Activated naive CD4-positive, alpha-beta T cell treated with anti-CD3 and anti-CD28 coated beads, Interleukin-2, amount 50 U/mL, for 72 hours (primary cell): ENCODE measurements at regions not wholly inside any gene's neighbourhood (a gene's known extent, or its start where the extent isn't known, plus 50 kb on each side); places are given as distances from the start of the nearest gene placed in this dataset.

Experiments used
- ATAC-seq, 2 donors: fragments of 150-1000 bp; cut with Tn5 transposase; 2 replicates each; pipeline ENCODE4 v1.10.0; 2021; ENCODE audit warnings: mild to moderate bottlenecking in 2 of 2, moderate library complexity in 2 of 2
- DNase-seq, 2 donors: peaks; one replicate each; pipeline ENCODE4 v3.0.0; 2021 to 2022; ENCODE audit warnings: low spot score in 2 of 2
- H3K27ac Mint-ChIP-seq, 2 donors: one replicate each; pipeline ENCODE4 v1.8.0; 2022; ENCODE audit warnings: mild to moderate bottlenecking in 2 of 2, mixed read lengths in 2 of 2
- H3K36me3 Mint-ChIP-seq, 2 donors: one replicate each; pipeline ENCODE4 v1.8.0; 2022; ENCODE audit warnings: mixed read lengths in 2 of 2
- H3K9me3 Mint-ChIP-seq, 2 donors: one replicate each; pipeline ENCODE4 v1.8.0; 2022; ENCODE audit warnings: mixed read lengths in 2 of 2

GRCh38 chr2:45283764-45284620 is 274.7 kb upstream of the SIX2 start:
- ATAC-seq (no peak), DNase-seq (no peak)
- no peak overlapping the region for H3K27ac Mint-ChIP-seq
- H3K9me3 Mint-ChIP-seq = no peaks in the 10 kb centered on the region
- no peaks in the 10 kb centered on the region for H3K36me3 Mint-ChIP-seq

DNA sequence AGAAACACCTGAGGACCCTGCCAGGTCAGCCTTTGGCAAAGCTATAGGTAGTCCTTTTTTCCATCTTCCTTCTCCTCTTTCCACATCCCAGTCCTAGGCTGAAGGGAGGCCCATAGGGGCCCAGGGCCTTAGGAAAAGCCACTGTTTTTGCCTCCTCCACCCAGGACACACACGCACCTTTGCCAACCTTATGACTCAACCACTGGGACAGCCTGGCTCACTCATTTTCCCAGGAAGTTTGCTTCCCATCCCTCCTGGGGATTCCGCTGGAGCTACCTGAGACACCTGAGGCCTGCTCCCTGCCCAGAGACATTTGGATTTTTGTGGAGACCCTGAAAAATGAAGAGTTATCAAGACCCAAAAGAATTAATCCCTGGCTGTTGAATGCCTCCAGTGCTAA is 273.4 kb upstream of the SIX2 start:
- Mint-ChIP-seq H3K36me3 (no peaks in the 10 kb centered on the region), H3K9me3 (no peaks in the 10 kb centered on the region), H3K27ac (no peak overlapping the region)
- ATAC-seq (no peak), DNase-seq (no peak)

GRCh38 chr2:45281311-45281710 is 272.1 kb upstream of the SIX2 start:
- H3K36me3 Mint-ChIP-seq = no peaks in the 10 kb centered on the region
- H3K9me3 Mint-ChIP-seq = no peaks in the 10 kb centered on the region
- ATAC-seq (no peak), DNase-seq (no peak)
- no peak overlapping the region for H3K27ac Mint-ChIP-seq

GRCh38 chr2:45280794-45281193 is 271.5 kb upstream of the SIX2 start:
- ATAC-seq = no peak
- H3K27ac Mint-ChIP-seq = no peak overlapping the region

DNA sequence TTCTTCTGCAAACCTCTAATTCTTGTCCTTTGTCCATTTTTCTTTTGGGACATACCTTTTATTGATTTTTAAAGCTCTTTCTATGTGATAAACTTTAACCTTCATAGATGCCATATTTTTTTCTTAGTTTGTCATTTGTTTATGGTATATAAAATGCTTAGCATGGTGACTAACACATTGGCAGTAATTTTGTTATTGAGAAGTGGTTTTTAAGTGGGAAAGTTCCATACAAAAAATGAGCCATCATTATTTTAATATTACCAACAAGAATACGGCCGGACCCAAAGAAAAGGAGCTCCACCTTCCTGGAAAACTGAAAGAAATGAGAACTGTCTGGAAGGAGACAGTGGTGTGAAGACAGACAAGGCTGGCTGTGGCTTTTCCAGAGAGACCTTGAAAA is 270.1 kb upstream of the SIX2 start:
- no peak for DNase-seq
- ATAC-seq = no peak
- Mint-ChIP-seq H3K36me3 (no peaks in the 10 kb centered on the region), H3K9me3 (no peaks in the 10 kb centered on the region), H3K27ac (no peak overlapping the region)

More at GRCh38 chr2:45280794-45281193, 271.5 kb upstream of the SIX2 start:
- Mint-ChIP-seq H3K36me3 (no peaks in the 10 kb centered on the region), H3K9me3 (no peaks in the 10 kb centered on the region)
- no peak for DNase-seq

DNA sequence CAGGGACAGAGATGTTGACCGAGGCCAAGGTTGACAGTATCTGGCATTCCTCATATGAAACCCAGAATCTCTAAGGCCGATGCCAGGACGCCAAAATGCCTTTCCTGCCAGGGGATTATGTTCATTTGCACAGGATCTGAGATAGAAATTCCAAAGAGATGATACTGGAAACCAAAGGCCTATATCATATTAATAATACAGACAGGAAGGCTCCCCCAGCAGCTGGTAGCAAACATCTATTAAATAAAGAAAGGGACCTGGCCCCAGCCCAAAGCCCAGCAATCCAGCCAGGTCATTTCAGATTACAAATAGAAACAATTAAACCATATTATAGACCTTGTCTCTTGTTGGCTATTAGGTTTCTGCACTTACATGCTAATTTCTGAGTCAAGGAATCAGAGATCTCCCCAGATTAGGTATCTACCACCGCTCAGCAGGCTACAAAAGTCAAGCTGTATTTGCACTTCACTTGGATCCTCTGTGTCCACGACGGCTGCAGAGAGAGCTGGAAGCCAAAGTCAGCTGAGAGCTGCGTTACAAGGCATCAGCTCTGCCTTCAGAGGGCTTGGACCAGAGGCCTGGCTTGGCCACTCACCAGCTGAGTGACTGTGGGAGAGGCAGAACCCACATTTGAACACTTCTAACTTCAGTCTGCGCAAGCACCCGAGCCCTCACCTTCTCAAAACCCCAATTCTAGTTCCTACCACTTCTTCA is 269.3 kb upstream of the SIX2 start:
- Mint-ChIP-seq H3K9me3 (no peaks in the 10 kb centered on the region), H3K27ac (no peak overlapping the region), H3K36me3 (no peaks in the 10 kb centered on the region)
- ATAC-seq (no peak), DNase-seq (no peak)

DNA sequence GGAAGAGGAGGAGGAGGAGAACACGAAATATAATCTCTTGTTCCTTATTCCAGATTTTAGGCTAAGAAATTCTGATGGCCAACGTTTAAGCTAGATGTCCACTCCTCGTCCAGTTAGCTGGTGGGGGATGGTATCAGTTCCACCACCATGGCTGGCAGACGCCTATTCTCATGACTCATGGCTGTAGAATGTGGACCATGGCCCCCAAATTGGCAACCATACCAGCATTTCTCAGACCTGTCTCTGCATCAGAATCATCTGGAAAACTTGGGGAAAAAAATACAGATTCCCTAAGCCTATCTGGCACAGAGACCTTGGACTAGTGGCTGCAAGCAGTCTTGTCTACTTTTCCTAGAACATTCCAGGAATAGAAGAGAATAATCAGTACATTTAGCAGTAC is 267.7 kb upstream of the SIX2 start:
- H3K36me3 Mint-ChIP-seq = no peaks in the 10 kb centered on the region
- H3K27ac Mint-ChIP-seq = no peak overlapping the region
- no peak for ATAC-seq
- DNase-seq = no peak
- no peaks in the 10 kb centered on the region for H3K9me3 Mint-ChIP-seq

DNA sequence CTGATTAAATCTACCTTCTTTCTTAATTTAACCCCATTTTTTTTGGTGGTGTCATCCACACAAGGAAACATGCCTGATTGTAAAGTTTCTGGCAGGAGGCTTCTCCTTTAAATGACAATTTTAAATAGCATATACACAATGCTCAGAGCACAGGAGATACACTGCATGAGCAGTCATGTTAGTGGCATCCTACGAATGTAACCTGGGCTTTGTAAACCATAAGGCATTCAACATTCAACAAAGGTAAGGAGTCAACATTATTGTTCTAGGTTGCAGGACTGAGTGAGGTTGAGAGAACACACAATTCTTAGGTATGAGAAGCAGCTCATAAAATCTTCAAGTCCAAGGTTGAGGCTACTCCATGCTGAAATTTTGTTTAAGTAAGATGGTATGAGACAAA is 266.6 kb upstream of the SIX2 start:
- no peak for ATAC-seq
- DNase-seq = no peak
- H3K36me3 Mint-ChIP-seq = no peaks in the 10 kb centered on the region
- no peaks in the 10 kb centered on the region for H3K9me3 Mint-ChIP-seq
- H3K27ac Mint-ChIP-seq = no peak overlapping the region

GRCh38 chr2:45275242-45275805 is 266.1 kb upstream of the SIX2 start:
- DNase-seq (no peak), ATAC-seq (no peak)
- H3K27ac Mint-ChIP-seq = no peak overlapping the region
- no peaks in the 10 kb centered on the region for H3K9me3 Mint-ChIP-seq
- no peaks in the 10 kb centered on the region for H3K36me3 Mint-ChIP-seq

DNA sequence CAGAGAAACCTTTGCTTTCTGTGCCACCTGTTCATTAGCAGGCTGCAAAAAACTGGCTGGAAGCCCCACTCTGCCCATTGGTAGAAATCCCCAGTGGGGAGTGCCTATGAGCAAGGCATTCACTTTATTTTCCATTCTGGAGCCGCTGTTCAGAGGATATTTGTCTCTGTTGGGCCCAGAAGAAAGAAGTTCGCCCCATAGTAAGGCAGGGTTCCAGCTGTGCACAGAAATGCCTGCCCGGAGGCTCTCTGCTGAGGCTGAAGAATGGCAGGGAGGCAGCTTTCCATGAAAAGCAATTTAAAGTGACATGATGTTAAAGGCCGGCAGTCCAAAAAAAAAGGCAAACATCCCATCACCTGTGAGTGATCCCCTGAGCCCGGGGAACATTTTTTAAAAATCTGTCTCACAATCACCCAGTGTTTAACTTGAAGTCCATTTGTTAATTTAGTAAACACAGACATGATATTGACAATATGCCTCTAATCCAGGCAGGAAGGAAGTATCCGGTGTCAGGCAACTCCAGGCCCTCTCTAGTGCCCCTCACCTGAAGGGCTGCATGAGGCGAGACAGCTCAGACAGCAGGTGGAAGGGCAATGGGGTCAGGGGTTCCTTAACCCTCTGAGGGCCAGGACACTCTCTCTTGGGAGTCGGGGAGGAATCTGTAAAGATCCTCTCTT is 265.1 kb upstream of the SIX2 start:
- H3K9me3 Mint-ChIP-seq = no peaks in the 10 kb centered on the region
- no peaks in the 10 kb centered on the region for H3K36me3 Mint-ChIP-seq
- DNase-seq (no peak), ATAC-seq (no peak)
- H3K27ac Mint-ChIP-seq = no peak overlapping the region

GRCh38 chr2:45273412-45274249 is 264.4 kb upstream of the SIX2 start:
- no peak for DNase-seq
- H3K27ac Mint-ChIP-seq = peak overlapping the region in 1 of 2 donors; percentile 65
- ATAC-seq = no peak
- H3K36me3 Mint-ChIP-seq = no peaks in the 10 kb centered on the region
- H3K9me3 Mint-ChIP-seq = no peaks in the 10 kb centered on the region

DNA sequence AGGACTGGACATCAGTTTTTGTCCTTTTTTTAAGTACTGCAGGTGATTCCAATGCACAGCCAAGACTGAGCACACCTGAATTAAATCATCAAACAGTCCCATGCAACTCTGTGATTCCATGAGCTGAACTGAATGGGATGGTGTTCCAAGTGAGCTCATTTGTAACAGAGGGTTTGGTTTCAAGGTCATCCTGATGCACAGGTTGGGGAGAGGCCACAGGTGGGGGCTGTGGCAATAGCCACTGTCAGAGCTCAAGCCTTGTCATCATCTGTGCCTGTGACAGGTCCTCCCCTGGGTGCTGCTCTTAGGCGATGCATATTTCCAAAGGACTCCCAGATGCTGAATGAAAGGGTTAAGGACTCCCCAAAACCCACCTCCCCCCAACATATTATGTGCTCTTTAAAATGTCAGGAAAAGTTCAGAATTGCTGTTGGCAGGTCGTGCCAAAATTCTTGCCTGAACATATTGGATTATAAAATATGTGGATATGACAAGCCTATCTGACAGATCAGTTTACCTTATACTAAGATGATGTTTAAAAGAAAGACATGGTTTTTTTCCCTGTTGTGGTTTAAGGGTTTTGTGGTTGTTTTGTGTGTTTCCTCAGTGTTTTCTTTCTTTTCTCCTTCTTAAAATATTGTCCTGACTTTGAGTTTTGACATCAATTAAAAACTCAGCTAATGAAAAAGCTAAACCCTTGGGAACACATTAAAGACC is 263.5 kb upstream of the SIX2 start:
- no peaks in the 10 kb centered on the region for H3K36me3 Mint-ChIP-seq
- no peaks in the 10 kb centered on the region for H3K9me3 Mint-ChIP-seq
- ATAC-seq = no peak
- no peak overlapping the region for H3K27ac Mint-ChIP-seq
- no peak for DNase-seq

DNA sequence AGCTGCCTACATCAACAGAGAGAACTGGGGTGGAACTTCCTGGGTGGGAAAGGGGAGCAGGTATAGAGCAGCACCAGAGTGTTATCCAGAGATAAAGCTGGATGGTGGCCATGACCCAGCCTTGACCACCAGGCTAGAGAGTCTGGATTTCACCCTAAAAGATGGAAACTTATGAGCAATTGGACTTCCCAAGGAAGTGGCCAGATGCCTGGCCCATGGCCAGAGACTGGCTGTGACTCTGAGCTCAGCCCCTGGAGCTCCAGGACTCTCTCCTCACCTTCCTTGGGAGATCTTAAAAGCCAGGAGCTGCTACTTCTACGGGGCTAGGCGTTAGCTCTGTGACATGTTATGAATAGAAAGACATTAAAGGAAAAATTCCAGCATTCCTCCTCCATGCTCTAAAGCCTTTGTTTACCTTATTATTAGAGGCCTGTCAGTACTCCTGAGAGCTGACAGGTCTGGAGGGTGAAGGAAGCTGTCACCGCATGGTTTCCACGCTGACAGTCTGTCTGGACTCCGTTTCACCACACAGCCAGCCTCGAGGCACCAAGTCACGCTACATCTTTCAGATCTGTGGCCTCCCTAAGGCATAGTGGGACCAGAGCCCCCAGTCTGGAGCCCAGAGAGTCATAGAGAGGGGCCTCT is 260.0 kb upstream of the SIX2 start:
- Mint-ChIP-seq H3K9me3 (peaks cover 0 to 5% of the 10 kb centered on the region in 2 donors), H3K36me3 (no peaks in the 10 kb centered on the region), H3K27ac (no peak overlapping the region)
- DNase-seq = no peak
- no peak for ATAC-seq

DNA sequence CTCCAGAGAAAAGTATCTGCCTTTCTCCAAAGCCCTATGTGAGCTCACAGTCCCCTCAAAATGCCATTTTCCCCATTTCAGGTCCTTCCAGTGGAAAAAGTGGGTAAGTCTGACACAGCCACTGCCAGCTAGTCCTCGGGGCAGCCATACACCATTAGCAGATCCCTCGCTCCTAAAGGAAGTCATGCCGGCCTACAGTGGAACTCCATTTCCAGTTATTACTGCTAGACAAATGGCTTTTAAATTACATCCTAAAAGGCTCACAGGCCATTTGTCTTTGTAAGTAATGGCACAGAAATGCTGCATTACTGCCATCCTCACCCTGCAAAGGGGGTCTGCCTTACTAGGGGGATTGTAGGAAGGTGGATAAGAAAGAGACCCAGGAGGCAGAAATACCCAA is 259.4 kb upstream of the SIX2 start:
- H3K27ac Mint-ChIP-seq = no peak overlapping the region
- H3K9me3 Mint-ChIP-seq = peaks cover 0 to 5% of the 10 kb centered on the region in 2 donors
- no peak for ATAC-seq
- H3K36me3 Mint-ChIP-seq = no peaks in the 10 kb centered on the region
- no peak for DNase-seq

DNA sequence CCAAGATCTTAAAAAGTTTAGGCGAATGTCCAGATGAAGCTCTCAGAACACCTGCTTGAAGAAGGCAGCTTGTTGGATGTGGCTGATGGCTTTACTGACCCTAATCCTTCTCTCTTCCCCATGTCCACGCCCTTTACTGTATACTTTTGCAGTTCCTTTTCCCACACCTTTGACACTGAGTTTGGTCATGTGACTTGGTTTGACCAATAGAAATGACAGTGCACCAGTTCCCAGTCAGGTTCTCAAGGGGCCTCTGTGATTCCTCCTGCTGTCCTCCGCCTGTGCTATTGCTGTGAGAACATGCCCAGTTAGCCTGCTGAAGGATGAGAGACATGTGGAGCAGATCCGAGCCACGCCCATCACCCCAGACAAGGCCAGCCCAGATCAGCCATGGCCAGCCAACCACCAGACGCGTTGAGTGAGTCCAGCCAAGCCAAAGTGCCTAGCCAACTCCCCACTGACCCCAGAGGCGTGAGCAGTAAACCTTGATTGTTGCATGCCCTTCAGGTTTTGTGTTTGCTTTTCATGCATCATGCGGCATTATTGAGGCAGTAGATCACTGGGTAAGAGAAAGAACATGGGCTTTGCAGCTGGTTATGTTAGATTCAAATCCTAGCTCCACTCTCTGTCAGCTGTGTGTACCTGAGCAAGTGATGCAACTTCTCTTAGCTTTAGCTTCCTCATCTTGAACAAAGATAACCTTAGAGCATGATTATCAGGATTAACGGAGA is 258.0 kb upstream of the SIX2 start:
- peaks cover 0 to 5% of the 10 kb centered on the region in 2 donors for H3K9me3 Mint-ChIP-seq
- no peak overlapping the region for H3K27ac Mint-ChIP-seq
- no peak for ATAC-seq
- no peaks in the 10 kb centered on the region for H3K36me3 Mint-ChIP-seq
- no peak for DNase-seq
